ENCODE measurements at regions not wholly inside any gene's neighbourhood (a gene's known extent, or its start where the extent isn't known, plus 50 kb on each side); places are given as distances from the start of the nearest gene placed in this dataset.

- H3K36me3 Mint-ChIP-seq (ENCODE audit: low read depth), result no peaks in the 10 kb centered on the region
- no peaks in the 10 kb centered on the region; the same call in 2 of the 3 replicates for H3K9me3 Mint-ChIP-seq
- H3K4me2 ChIP-seq, result no peak overlapping the region
- H3K27me3 ChIP-seq (ENCODE audit: insufficient read depth), result no peaks in the 10 kb centered on the region
- peaks cover 2% of the 10 kb centered on the region for H3K27me3 Mint-ChIP-seq (ENCODE audit: insufficient read depth, low read depth, poor library complexity)
- H3K36me3 ChIP-seq (ENCODE audit: insufficient read depth), result no peaks in the 10 kb centered on the region
- no peak overlapping the region for H3K27ac Mint-ChIP-seq
- no peaks in the 10 kb centered on the region for H3F3A ChIP-seq (replicated peaks; ENCODE audit: low read depth)
- H3K4me3 Mint-ChIP-seq, result no peak overlapping the region
- H3K9me2 ChIP-seq (ENCODE audit: insufficient read depth), result 0 out of 2 replicates have a peak, but pooled peaks cover 5% of the 10 kb centered on the region
- no peaks in the 10 kb centered on the region for H4K20me1 ChIP-seq (replicated peaks; ENCODE audit: insufficient read depth)
- no peak overlapping the region for H3K4me3 ChIP-seq
- H3K4me1 ChIP-seq (ENCODE audit: insufficient read depth), result no peaks in the 10 kb centered on the region
- peak; percentile 92 for ATAC-seq
- H3K4me1 Mint-ChIP-seq, result no peaks in the 10 kb centered on the region
- H3K79me2 ChIP-seq (replicated peaks; ENCODE audit: insufficient read depth), result no peaks in the 10 kb centered on the region
- peak; percentile 69 for DNase-seq (ENCODE audit: low spot score)
- H2AFZ ChIP-seq, result no peak overlapping the region
- TF ChIP-seq ZNF462 (CRISPR knock-in tag; IDR thresholded peaks at IDR 0.05) (peak; percentile 11; the same call in 1 of the 2 replicates), ETS1 (IDR thresholded peaks at IDR 0.05) (no peak), POLR2AphosphoS5 (IDR thresholded peaks at IDR 0.05; ENCODE audit: low read depth) (no peak), JUNB (IDR thresholded peaks at IDR 0.05; ENCODE audit: unreplicated experiment) (no peak), EZH2 (IDR thresholded peaks at IDR 0.05; ENCODE audit: low read depth, unreplicated experiment) (no peak), ZNF114 (CRISPR knock-in tag; IDR thresholded peaks at IDR 0.05) (0 out of 2 replicates have a peak, but pooled peaks have one; percentile 44), STAT1 (IDR thresholded peaks at IDR 0.05; ENCODE audit: unreplicated experiment) (no peak), EZH2phosphoT487 (IDR thresholded peaks at IDR 0.05; ENCODE audit: unreplicated experiment) (no peak), CTCF (conservative IDR thresholded peaks at IDR 0.05; ENCODE audit: low read depth in 2 of 2) (peak; percentile 49 to 61), CREB1 (CRISPR knock-in tag; IDR thresholded peaks at IDR 0.05; ENCODE audit: low read depth) (no peak), ZNF331 (CRISPR knock-in tag; IDR thresholded peaks at IDR 0.05; ENCODE audit: low read depth) (no peak), NANOG (IDR thresholded peaks at IDR 0.05; ENCODE audit: borderline replicate concordance) (no peak)
- H3K27ac ChIP-seq (ENCODE audit: low read depth), result no peak overlapping the region
These were observed 723.7 kb upstream of the SLITRK1 start for GRCh38 chr13:84605927-84606326.
